OCI-LY7 (cell line): ENCODE measurements at regions not wholly inside any gene's neighbourhood (a gene's known extent, or its start where the extent isn't known, plus 50 kb on each side); places are given as distances from the start of the nearest gene placed in this dataset.

Source experiments
- CTCF ChIP-seq: fragments of 200-600 bp; sonication (generic); conservative IDR thresholded peaks from 2 replicates; pipeline ENCODE4 v1.5.1; 2014; ENCODE audit warnings: mild to moderate bottlenecking, antibody characterized with exemption, low read length, moderate library complexity, mixed read lengths
- EZH2phosphoT487 ChIP-seq: fragments of 200-600 bp; sonication (generic); IDR thresholded peaks from 2 replicates; pipeline ENCODE4 v1.6.1; 2018; ENCODE audit warnings: low read depth, borderline replicate concordance, mild to moderate bottlenecking, mixed run types, antibody characterized with exemption, low read length, moderate library complexity, mixed read lengths

GRCh38 chr7:126001349-126001748, 1071.7 kb upstream of the POT1 start:
- no peak for TF ChIP-seq CTCF
- no peak for TF ChIP-seq EZH2phosphoT487
